ENCODE measurements at regions not wholly inside any gene's neighbourhood (a gene's known extent, or its start where the extent isn't known, plus 50 kb on each side); places are given as distances from the start of the nearest gene placed in this dataset.
A peak's percentile ranks its signal among the peaks of the same experiment; 100 is the strongest.

DNA sequence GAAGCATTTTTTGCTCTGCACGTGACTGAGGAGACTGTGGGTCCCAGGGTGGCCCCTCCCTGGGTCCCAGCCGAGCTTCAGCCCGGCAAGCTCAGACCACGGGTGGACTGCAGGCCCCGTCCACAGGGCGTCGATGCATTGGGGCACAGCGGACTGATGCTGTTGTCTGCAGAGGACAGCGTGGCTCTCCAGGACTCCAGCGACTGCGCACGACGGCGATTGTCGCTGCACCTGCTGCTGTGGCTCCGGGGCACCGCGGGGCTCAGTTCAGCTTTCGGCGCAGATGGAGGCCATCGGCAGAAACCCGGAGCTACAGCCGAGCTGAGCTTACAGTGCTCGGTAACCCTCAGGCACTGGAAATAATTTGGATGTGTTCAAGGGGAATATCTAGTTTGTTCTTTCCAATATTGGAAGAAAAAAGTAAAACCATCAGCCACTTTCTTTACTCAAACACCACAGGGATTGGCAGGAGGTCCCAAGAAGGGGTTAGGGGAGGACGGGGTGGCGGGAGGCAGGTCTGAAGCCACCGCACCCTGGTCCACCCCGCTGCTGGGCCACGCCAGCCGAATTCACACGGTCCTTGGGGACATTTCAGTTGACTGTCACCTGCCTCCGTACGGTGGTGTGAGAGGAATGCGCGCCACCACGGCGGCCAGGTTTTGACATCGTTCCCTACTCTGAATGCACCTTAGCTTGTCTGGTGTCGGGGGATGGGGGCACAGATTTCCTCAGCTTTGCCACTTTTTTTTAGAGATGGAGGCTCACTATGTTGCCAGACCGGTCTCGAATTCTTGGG lies 88.7 kb upstream of the RPH3AL start:
- H3K4me1 ChIP-seq (ENCODE audit: insufficient read depth, low read length), result peaks cover 14% of the 10 kb centered on the region
- in situ Hi-C loops (cut with HindIII; ENCODE audit: extremely low pct_ligation_motif_present, low pct_unique_long_range_greater_than_20kb) (no loop called here), intact Hi-C loops (cut with micrococcal nuclease; ENCODE audit: unreplicated experiment) (no loop called here)
- CTCF ChIA-PET (ENCODE audit: low intra/inter-chr PET ratio, low total read pairs), result no interaction called here
- H2AFZ ChIP-seq (ENCODE audit: low read length), result no peak overlapping the region
- TF ChIP-seq, protein P1, sequence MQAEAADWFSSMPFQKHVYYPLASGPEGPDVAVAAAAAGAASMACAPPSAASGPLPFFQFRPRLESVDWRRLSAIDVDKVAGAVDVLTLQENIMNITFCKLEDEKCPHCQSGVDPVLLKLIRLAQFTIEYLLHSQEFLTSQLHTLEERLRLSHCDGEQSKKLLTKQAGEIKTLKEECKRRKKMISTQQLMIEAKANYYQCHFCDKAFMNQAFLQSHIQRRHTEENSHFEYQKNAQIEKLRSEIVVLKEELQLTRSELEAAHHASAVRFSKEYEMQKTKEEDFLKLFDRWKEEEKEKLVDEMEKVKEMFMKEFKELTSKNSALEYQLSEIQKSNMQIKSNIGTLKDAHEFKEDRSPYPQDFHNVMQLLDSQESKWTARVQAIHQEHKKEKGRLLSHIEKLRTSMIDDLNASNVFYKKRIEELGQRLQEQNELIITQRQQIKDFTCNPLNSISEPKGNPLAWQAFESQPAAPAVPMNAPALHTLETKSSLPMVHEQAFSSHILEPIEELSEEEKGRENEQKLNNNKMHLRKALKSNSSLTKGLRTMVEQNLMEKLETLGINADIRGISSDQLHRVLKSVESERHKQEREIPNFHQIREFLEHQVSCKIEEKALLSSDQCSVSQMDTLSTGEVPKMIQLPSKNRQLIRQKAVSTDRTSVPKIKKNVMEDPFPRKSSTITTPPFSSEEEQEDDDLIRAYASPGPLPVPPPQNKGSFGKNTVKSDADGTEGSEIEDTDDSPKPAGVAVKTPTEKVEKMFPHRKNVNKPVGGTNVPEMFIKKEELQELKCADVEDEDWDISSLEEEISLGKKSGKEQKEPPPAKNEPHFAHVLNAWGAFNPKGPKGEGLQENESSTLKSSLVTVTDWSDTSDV (CRISPR knock-in tag; IDR thresholded peaks at IDR 0.05), result no peak
- TF ChIP-seq AGO2 (optimal IDR thresholded peaks at IDR 0.05; ENCODE audit: low read depth, low read length) (peak; percentile 42), SOX6 (IDR thresholded peaks at IDR 0.05) (no peak), SOX6 (CRISPR knock-in tag; IDR thresholded peaks at IDR 0.05) (no peak), ZNF430 (CRISPR knock-in tag; IDR thresholded peaks at IDR 0.05) (no peak)
- no peak overlapping the region for H3K4me2 ChIP-seq (ENCODE audit: low read depth, low read length)
- H3K79me2 ChIP-seq (ENCODE audit: insufficient read depth, low read length), result no peaks in the 10 kb centered on the region
- no peak overlapping the region for H3K27ac ChIP-seq (ENCODE audit: extremely low read length, insufficient read depth, low read length)
- ATAC-seq (no peak), DNase-seq (ENCODE audit: low spot score) (no peak), FAIRE-seq (no peak)
- H4K20me1 ChIP-seq (ENCODE audit: insufficient read depth, low read length), result no peaks in the 10 kb centered on the region
- BruUV-seq (replicated peaks), result no TSS peak
- no peak overlapping the region for H3K4me3 ChIP-seq (replicated peaks in 1 of 3; ENCODE audit: insufficient read depth in 1 of 3, low read depth in 2 of 3, low read length in 3 of 3)
- WGBS (ENCODE audit: low lambda C conversion rate), result 93% methylated on average over 37 of the region's 41 CpGs
- peaks cover 0 to 5% of the 10 kb centered on the region in 2 experiments; a peak in 1 of 5 replicates for H3K36me3 ChIP-seq (replicated peaks in 1 of 2; ENCODE audit: control insufficient read depth in 1 of 2, insufficient read depth in 2 of 2, low read length in 2 of 2)
- no peaks in the 10 kb centered on the region for H3K9me3 ChIP-seq (ENCODE audit: low read length)
- POLR2A ChIA-PET, result no interaction called here
- H3K9ac ChIP-seq (ENCODE audit: insufficient read depth, low read depth, low read length), result no peak overlapping the region
- H3K27me3 ChIP-seq (ENCODE audit: control insufficient read depth in 1 of 2, insufficient read depth in 2 of 2, low read length in 2 of 2), result no peaks in the 10 kb centered on the region

DNA sequence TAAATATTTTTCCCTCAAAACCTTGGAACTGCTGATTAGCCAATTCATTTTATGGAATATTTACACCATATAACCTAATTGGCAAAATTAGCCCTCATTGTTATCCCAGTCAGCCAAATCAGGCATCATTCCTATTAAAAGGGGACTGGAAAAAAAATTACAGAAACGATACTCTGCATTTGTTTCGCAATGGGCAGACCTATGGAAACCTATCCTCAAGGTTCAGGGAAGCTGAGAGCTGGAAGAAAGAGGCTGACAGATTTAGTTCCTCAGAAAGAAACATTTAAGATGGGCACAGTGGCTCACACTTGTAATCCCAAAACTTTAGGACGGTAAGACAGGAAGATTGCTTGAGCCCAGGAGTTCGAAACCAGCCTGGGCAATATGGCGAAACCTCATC lies 85.6 kb upstream of the RPH3AL start:
- no peaks in the 10 kb centered on the region for H3K79me2 ChIP-seq (ENCODE audit: insufficient read depth, low read length)
- no peaks in the 10 kb centered on the region for H3K4me1 ChIP-seq (ENCODE audit: insufficient read depth, low read length)
- H3K9me3 ChIP-seq (ENCODE audit: low read length), result peaks cover 7% of the 10 kb centered on the region; the same call in 1 of the 2 replicates
- in situ Hi-C loops (cut with HindIII; ENCODE audit: extremely low pct_ligation_motif_present, low pct_unique_long_range_greater_than_20kb) (no loop called here), intact Hi-C loops (cut with micrococcal nuclease; ENCODE audit: unreplicated experiment) (no loop called here)
- H2AFZ ChIP-seq (ENCODE audit: low read length), result no peak overlapping the region
- no TSS peak for BruUV-seq (replicated peaks)
- no peaks in the 10 kb centered on the region for H3K27me3 ChIP-seq (ENCODE audit: control insufficient read depth in 1 of 2, insufficient read depth in 2 of 2, low read length in 2 of 2)
- H3K36me3 ChIP-seq (replicated peaks in 1 of 2; ENCODE audit: control insufficient read depth in 1 of 2, insufficient read depth in 2 of 2, low read length in 2 of 2), result peaks cover 0 to 5% of the 10 kb centered on the region in 2 experiments; a peak in 1 of 5 replicates
- FAIRE-seq (no peak), DNase-seq (ENCODE audit: low spot score) (no peak), ATAC-seq (no peak)
- H3K4me2 ChIP-seq (ENCODE audit: low read depth, low read length), result no peak overlapping the region
- H4K20me1 ChIP-seq (ENCODE audit: insufficient read depth, low read length), result no peaks in the 10 kb centered on the region
- POLR2A ChIA-PET, result no interaction called here
- no peak overlapping the region for H3K27ac ChIP-seq (ENCODE audit: extremely low read length, insufficient read depth, low read length)
- 73% methylated on average over 5 of the region's 5 CpGs for WGBS (ENCODE audit: low lambda C conversion rate)
- H3K4me3 ChIP-seq (replicated peaks in 1 of 3; ENCODE audit: insufficient read depth in 1 of 3, low read depth in 2 of 3, low read length in 3 of 3), result no peak overlapping the region
- CTCF ChIA-PET (ENCODE audit: low intra/inter-chr PET ratio, low total read pairs), result no interaction called here
- H3K9ac ChIP-seq (ENCODE audit: insufficient read depth, low read depth, low read length), result no peak overlapping the region
- TF ChIP-seq, protein P2, sequence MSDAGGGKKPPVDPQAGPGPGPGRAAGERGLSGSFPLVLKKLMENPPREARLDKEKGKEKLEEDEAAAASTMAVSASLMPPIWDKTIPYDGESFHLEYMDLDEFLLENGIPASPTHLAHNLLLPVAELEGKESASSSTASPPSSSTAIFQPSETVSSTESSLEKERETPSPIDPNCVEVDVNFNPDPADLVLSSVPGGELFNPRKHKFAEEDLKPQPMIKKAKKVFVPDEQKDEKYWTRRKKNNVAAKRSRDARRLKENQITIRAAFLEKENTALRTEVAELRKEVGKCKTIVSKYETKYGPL (CRISPR knock-in tag; IDR thresholded peaks at IDR 0.05), result no peak
- TF ChIP-seq ZBTB7A (CRISPR knock-in tag; IDR thresholded peaks at IDR 0.05), result no peak
- TF ChIP-seq SOX6 (IDR thresholded peaks at IDR 0.05), result no peak
- TF ChIP-seq SOX6 (CRISPR knock-in tag; IDR thresholded peaks at IDR 0.05), result no peak
- TF ChIP-seq CEBPB (IDR thresholded peaks at IDR 0.05; ENCODE audit: borderline replicate concordance, low read depth, low read length), result peak; percentile 59; the same call in 1 of the 2 replicates

Data from HepG2 (cell line).